ENCODE measurements at regions not wholly inside any gene's neighbourhood (a gene's known extent, or its start where the extent isn't known, plus 50 kb on each side); places are given as distances from the start of the nearest gene placed in this dataset.

- TF ChIP-seq CTCF (IDR thresholded peaks at IDR 0.05) (no peak), POLR2A (IDR thresholded peaks at IDR 0.05) (no peak)
Observed at GRCh38 chr14:53858345-53858684, 98.3 kb downstream of the BMP4 start.
